ENCODE measurements at regions not wholly inside any gene's neighbourhood (a gene's known extent, or its start where the extent isn't known, plus 50 kb on each side); places are given as distances from the start of the nearest gene placed in this dataset.

DNA sequence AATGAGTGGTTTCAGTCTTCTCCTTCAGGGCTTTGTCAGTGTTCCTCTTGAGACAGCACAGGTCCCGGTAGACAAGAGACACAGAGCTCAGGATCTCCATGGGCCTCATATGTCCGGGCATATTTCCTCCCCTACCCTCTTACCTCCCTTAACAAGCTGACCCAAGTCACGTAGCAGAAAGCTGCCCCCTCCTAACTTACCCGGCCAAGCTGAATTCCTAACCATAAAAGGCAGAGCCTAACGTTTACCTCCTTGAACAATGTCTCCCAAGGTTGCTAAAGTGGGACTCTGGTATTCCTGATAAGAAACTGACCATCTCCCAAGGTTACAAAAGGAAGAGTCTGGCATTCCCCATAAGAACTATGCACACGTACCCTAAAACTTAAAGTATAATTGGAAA lies 182.2 kb upstream of the USP15 start:
- TF ChIP-seq, protein P1, sequence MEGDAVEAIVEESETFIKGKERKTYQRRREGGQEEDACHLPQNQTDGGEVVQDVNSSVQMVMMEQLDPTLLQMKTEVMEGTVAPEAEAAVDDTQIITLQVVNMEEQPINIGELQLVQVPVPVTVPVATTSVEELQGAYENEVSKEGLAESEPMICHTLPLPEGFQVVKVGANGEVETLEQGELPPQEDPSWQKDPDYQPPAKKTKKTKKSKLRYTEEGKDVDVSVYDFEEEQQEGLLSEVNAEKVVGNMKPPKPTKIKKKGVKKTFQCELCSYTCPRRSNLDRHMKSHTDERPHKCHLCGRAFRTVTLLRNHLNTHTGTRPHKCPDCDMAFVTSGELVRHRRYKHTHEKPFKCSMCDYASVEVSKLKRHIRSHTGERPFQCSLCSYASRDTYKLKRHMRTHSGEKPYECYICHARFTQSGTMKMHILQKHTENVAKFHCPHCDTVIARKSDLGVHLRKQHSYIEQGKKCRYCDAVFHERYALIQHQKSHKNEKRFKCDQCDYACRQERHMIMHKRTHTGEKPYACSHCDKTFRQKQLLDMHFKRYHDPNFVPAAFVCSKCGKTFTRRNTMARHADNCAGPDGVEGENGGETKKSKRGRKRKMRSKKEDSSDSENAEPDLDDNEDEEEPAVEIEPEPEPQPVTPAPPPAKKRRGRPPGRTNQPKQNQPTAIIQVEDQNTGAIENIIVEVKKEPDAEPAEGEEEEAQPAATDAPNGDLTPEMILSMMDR (conservative IDR thresholded peaks at IDR 0.05), result no peak
- DNase-seq (ENCODE audit: extremely low spot score, unreplicated experiment), result no peak
- no peaks in the 10 kb centered on the region for H3K36me3 Mint-ChIP-seq
- no peaks in the 10 kb centered on the region for H3K4me1 Mint-ChIP-seq (ENCODE audit: unreplicated experiment)
- H3K27me3 Mint-ChIP-seq, result peaks cover 8% of the 10 kb centered on the region
- H3K9me3 Mint-ChIP-seq, result no peaks in the 10 kb centered on the region
- no peak overlapping the region for H3K4me3 Mint-ChIP-seq
- no peak overlapping the region for H3K27ac Mint-ChIP-seq

DNA sequence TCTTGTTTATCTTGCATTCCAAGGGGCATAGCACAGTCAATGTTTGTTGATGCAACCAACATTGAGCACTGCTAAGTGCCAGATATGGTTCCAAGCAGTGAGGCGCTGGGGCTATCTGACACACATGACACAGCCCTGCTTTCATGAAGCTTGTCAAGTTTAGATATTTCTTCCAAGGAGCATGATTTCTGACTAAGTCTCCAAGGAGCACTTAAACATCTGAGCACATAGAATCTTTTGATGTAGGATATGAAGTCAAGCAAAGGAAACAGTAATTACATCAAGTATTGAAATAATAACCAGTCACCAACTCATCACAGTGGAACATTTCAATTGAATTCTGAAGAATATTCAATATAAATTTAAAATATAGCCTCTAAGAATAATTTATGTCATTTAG lies 177.8 kb upstream of the USP15 start:
- Mint-ChIP-seq H3K4me3 (no peak overlapping the region), H3K27ac (no peak overlapping the region), H3K36me3 (no peaks in the 10 kb centered on the region), H3K9me3 (no peaks in the 10 kb centered on the region), H3K27me3 (peaks cover 8% of the 10 kb centered on the region), H3K4me1 (ENCODE audit: unreplicated experiment) (no peaks in the 10 kb centered on the region)
- no peak for DNase-seq (ENCODE audit: extremely low spot score, unreplicated experiment)
- TF ChIP-seq, protein P1 (conservative IDR thresholded peaks at IDR 0.05), result no peak

DNA sequence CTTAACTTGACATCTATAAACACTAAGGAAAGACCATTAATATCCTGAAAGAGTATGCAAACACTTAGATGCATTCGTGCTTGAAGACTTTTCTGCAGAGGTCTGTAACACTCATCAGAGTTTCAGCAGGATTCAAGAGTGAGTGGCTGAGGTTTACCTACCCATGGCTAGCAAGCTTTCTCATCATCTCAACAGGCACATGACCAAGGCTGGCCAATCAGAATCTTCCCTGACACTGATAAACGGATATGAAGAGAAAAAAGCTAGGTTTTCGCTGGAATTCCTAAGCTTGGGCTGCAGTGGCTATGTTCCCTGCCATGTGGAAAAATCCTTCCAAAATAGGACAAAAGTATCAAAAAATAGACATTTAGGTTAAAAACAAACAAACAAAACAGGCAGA lies 162.1 kb upstream of the USP15 start:
- no peaks in the 10 kb centered on the region for H3K4me1 Mint-ChIP-seq (ENCODE audit: unreplicated experiment)
- no peak overlapping the region for H3K27ac Mint-ChIP-seq
- TF ChIP-seq, protein P1 (conservative IDR thresholded peaks at IDR 0.05), result no peak
- no peaks in the 10 kb centered on the region for H3K36me3 Mint-ChIP-seq
- DNase-seq (ENCODE audit: extremely low spot score, unreplicated experiment), result no peak
- H3K27me3 Mint-ChIP-seq, result peaks cover 2% of the 10 kb centered on the region
- no peak overlapping the region for H3K4me3 Mint-ChIP-seq
- H3K9me3 Mint-ChIP-seq, result no peaks in the 10 kb centered on the region

DNA sequence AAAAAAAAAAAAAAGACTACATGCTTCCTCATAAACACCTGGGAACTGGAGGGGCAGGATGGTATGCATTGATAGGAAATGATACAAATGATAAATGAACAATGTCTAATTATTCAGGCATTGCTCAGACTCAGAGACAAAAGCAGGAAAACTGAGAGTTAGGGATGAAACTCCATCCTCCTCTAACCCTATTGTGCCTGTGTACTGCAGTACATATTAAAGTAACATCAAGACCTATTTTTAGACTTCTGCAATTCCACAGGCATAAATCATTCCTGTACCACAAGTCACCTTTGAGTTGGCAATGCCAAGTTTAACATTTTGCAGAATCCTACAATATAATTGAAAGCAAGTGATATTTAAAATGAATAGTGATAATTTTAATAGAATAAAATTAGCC lies 156.5 kb upstream of the USP15 start:
- no peaks in the 10 kb centered on the region for H3K4me1 Mint-ChIP-seq (ENCODE audit: unreplicated experiment)
- peaks cover 6% of the 10 kb centered on the region for H3K27me3 Mint-ChIP-seq
- TF ChIP-seq, protein P1 (conservative IDR thresholded peaks at IDR 0.05), result no peak
- no peaks in the 10 kb centered on the region for H3K36me3 Mint-ChIP-seq
- no peak for DNase-seq (ENCODE audit: extremely low spot score, unreplicated experiment)
- H3K9me3 Mint-ChIP-seq, result no peaks in the 10 kb centered on the region
- no peak overlapping the region for H3K4me3 Mint-ChIP-seq
- no peak overlapping the region for H3K27ac Mint-ChIP-seq

DNA sequence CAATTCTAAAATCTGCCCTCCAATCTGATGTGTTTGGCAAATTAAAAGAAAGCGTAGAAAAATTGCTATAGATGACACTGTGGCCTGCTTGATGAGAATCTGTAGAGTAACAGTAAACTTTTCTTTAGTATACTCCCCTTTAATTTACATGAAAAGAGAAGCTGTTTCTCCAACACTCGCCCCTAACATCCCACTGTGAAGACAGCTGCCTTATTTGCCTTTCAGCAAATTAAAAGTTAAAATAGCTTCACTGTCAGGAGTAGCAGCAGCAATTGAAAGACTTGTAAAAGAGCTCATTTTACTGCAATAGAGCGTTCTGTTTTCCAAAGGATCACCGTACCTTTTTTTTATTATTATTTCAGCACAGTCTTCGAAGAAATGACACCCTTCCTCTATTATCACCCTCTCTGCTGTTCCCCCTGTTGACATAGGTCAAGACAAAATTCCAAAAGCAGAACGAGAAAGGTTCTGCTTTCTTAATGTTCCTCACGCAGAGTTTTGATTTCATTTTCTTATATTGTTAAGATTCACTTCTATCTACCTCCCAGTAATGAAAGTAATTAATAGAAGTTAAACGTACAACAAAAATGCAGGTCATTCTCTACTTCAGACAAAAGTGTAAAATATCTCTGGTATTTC lies 153.5 kb upstream of the USP15 start:
- no peaks in the 10 kb centered on the region for H3K4me1 Mint-ChIP-seq (ENCODE audit: unreplicated experiment)
- H3K4me3 Mint-ChIP-seq, result no peak overlapping the region
- peaks cover 7% of the 10 kb centered on the region for H3K27me3 Mint-ChIP-seq
- no peak for DNase-seq (ENCODE audit: extremely low spot score, unreplicated experiment)
- H3K36me3 Mint-ChIP-seq, result no peaks in the 10 kb centered on the region
- TF ChIP-seq, protein P1 (conservative IDR thresholded peaks at IDR 0.05), result no peak
- H3K9me3 Mint-ChIP-seq, result no peaks in the 10 kb centered on the region
- no peak overlapping the region for H3K27ac Mint-ChIP-seq
